Bronchial epithelial cell (primary cell): ENCODE measurements at regions not wholly inside any gene's neighbourhood (a gene's known extent, or its start where the extent isn't known, plus 50 kb on each side); places are given as distances from the start of the nearest gene placed in this dataset.

Source experiments
- DNase-seq: peaks from one replicate; pipeline ENCODE4 v3.0.0-alpha.2; 2010; ENCODE audit warnings: low read depth
- FAIRE-seq: peaks from 2 replicates; lab custom pipeline; 2011; peaks lifted over from hg19 to GRCh38; lab: Jason Lieb, UNC
- H3K27me3 ChIP-seq: 2 replicates; pipeline ENCODE4 v1.5.1; 2011; ENCODE audit warnings: low read length; ENCODE audit not compliant: control insufficient read depth, insufficient read depth
- H3K36me3 ChIP-seq: 2 replicates; pipeline ENCODE4 v1.5.1; 2011; ENCODE audit warnings: low read length; ENCODE audit not compliant: control insufficient read depth, insufficient read depth
- H3K4me3 ChIP-seq: 2 replicates; pipeline ENCODE4 v1.5.1; 2011; ENCODE audit warnings: mild to moderate bottlenecking, low read depth, low read length, control low read depth
- TF ChIP-seq, protein P1 (sequence below): IDR thresholded peaks from 2 replicates; pipeline ENCODE4 v1.5.1; 2011; ENCODE audit warnings: mild to moderate bottlenecking, moderate library complexity, low read length, control low read depth, inconsistent platforms; ENCODE audit not compliant: insufficient read depth, severe bottlenecking

GRCh38 chr6:79833264-79833963, 113.9 kb downstream of the ELOVL4 start:
- Histone ChIP-seq H3K27me3 (no peaks in the 10 kb centered on the region), H3K4me3 (no peak overlapping the region), H3K36me3 (no peaks in the 10 kb centered on the region)
- FAIRE-seq (no peak), DNase-seq (no peak)
- TF ChIP-seq, protein P1, sequence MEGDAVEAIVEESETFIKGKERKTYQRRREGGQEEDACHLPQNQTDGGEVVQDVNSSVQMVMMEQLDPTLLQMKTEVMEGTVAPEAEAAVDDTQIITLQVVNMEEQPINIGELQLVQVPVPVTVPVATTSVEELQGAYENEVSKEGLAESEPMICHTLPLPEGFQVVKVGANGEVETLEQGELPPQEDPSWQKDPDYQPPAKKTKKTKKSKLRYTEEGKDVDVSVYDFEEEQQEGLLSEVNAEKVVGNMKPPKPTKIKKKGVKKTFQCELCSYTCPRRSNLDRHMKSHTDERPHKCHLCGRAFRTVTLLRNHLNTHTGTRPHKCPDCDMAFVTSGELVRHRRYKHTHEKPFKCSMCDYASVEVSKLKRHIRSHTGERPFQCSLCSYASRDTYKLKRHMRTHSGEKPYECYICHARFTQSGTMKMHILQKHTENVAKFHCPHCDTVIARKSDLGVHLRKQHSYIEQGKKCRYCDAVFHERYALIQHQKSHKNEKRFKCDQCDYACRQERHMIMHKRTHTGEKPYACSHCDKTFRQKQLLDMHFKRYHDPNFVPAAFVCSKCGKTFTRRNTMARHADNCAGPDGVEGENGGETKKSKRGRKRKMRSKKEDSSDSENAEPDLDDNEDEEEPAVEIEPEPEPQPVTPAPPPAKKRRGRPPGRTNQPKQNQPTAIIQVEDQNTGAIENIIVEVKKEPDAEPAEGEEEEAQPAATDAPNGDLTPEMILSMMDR, result no peak

DNA sequence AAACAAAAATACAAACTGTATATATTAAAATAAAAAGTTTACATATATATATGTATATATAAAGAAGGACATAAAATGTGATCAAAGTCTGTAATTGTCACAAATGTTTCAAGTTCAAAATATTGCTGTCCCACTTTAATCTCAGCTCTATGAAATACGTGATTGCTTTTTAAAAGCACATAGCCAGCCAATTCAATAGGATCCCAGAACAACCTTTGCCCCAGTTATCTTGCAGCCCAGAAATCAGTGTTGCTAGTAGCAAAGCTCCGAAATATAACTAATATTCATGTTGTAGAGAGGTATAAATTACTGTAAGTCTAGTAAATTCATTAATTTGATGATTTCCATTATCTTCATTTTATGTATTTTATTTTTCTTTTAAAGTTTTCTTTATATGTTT, 114.6 kb downstream of the ELOVL4 start:
- TF ChIP-seq, protein P1, result no peak
- H3K36me3 ChIP-seq, result no peaks in the 10 kb centered on the region
- FAIRE-seq, result no peak
- DNase-seq, result no peak
- H3K27me3 ChIP-seq, result no peaks in the 10 kb centered on the region
- H3K4me3 ChIP-seq, result no peak overlapping the region

GRCh38 chr6:79824202-79824601, 123.2 kb downstream of the ELOVL4 start:
- FAIRE-seq (no peak), DNase-seq (peak; percentile 52)
- TF ChIP-seq, protein P1, result no peak
- Histone ChIP-seq H3K4me3 (no peak overlapping the region), H3K27me3 (no peaks in the 10 kb centered on the region), H3K36me3 (no peaks in the 10 kb centered on the region)

DNA sequence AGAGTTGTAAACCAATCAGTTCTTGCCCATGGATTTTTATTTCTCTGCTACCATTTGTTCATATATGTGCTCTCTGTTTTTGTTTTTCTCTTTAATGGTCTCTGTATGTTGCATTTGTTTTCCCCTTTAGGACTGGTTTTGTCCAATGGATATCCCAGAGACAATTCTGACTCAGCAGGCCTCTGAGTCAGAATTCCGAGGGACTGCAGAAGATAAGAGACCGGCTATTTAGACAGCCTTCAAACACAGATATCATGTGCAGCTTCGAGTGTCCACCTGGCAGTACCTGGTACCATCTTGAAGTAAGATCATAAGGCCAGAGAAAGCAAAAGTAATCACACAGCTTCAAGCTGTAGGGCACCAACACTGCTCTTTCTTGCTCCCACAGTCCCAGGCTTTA, 125.5 kb downstream of the ELOVL4 start:
- TF ChIP-seq, protein P1, result no peak
- no peak for FAIRE-seq
- no peaks in the 10 kb centered on the region for H3K36me3 ChIP-seq

GRCh38 chr6:79818471-79818870, 128.9 kb downstream of the ELOVL4 start:
- TF ChIP-seq, protein P1, result no peak
- peak; percentile 31 for DNase-seq
- Histone ChIP-seq H3K27me3 (no peaks in the 10 kb centered on the region), H3K4me3 (no peak overlapping the region), H3K36me3 (no peaks in the 10 kb centered on the region)
- no peak for FAIRE-seq

More for the DNA sequence above, 125.5 kb downstream of the ELOVL4 start:
- Histone ChIP-seq H3K27me3 (no peaks in the 10 kb centered on the region), H3K4me3 (no peak overlapping the region)
- peak; percentile 66 for DNase-seq

GRCh38 chr6:79814940-79815339, 132.4 kb downstream of the ELOVL4 start:
- no peaks in the 10 kb centered on the region for H3K27me3 ChIP-seq
- no peak for FAIRE-seq
- TF ChIP-seq, protein P1, result no peak
- DNase-seq, result no peak
- no peak overlapping the region for H3K4me3 ChIP-seq
- no peaks in the 10 kb centered on the region for H3K36me3 ChIP-seq
